Trophoblast cell (in vitro differentiated cells and primary cell): ENCODE measurements at regions not wholly inside any gene's neighbourhood (a gene's known extent, or its start where the extent isn't known, plus 50 kb on each side); places are given as distances from the start of the nearest gene placed in this dataset.

ENCODE experiments used
- DNase-seq, 2 donors: peaks; one replicate each; pipeline ENCODE4 v3.0.0-alpha.2; 2016
- H2AFZ ChIP-seq: 2 replicates; pipeline ENCODE4 v1.6.1; 2013; ENCODE audit warnings: low read length, moderate library complexity, mild to moderate bottlenecking; ENCODE audit not compliant: insufficient read depth, poor library complexity
- H2AK5ac ChIP-seq: 2 replicates; pipeline ENCODE4 v1.6.1; 2013; ENCODE audit warnings: mild to moderate bottlenecking, low read length
- H2BK120ac ChIP-seq: 2 replicates; pipeline ENCODE4 v1.6.1; 2013; ENCODE audit warnings: low read length, mild to moderate bottlenecking, moderate library complexity; ENCODE audit not compliant: insufficient read depth, poor library complexity
- H2BK12ac ChIP-seq: 2 replicates; pipeline ENCODE4 v1.6.1; 2013; ENCODE audit warnings: mild to moderate bottlenecking, low read length, moderate library complexity
- H2BK5ac ChIP-seq: 2 replicates; pipeline ENCODE4 v1.6.1; 2013; ENCODE audit warnings: low read length, low read depth, moderate library complexity, mild to moderate bottlenecking; ENCODE audit not compliant: poor library complexity
- H3K14ac ChIP-seq: 2 replicates; pipeline ENCODE4 v1.6.1; 2013; ENCODE audit warnings: mild to moderate bottlenecking, low read length
- H3K18ac ChIP-seq: 2 replicates; pipeline ENCODE4 v1.6.1; 2013; ENCODE audit warnings: mild to moderate bottlenecking, low read length
- H3K23ac ChIP-seq: 2 replicates; pipeline ENCODE4 v1.6.1; 2013; ENCODE audit warnings: low read length
- H3K27ac ChIP-seq: 2 replicates; pipeline ENCODE4 v1.5.1; 2013; ENCODE audit warnings: low read depth, mild to moderate bottlenecking, inconsistent platforms, low read length, moderate library complexity
- H3K27me3 ChIP-seq: 2 replicates; pipeline ENCODE4 v1.6.1; 2013; ENCODE audit warnings: inconsistent platforms, mild to moderate bottlenecking, low read length, moderate library complexity; ENCODE audit not compliant: insufficient read depth
- H3K36me3 ChIP-seq, 2 experiments: 1 replicate in 1 of 2; 2 replicates in 1 of 2; pipeline ENCODE4 v1.6.1; 2013; ENCODE audit warnings: low read length in 2 of 2, mild to moderate bottlenecking in 2 of 2, moderate library complexity in 1 of 2; ENCODE audit not compliant: insufficient read depth in 2 of 2, control insufficient read depth in 1 of 2
- H3K4ac ChIP-seq: 2 replicates; pipeline ENCODE4 v1.6.1; 2013; ENCODE audit warnings: low read depth, mild to moderate bottlenecking, low read length, moderate library complexity
- H3K4me1 ChIP-seq, 2 experiments: 1 replicate in 1 of 2; 2 replicates in 1 of 2; pipeline ENCODE4 v1.6.1; 2013; ENCODE audit warnings: low read length in 2 of 2, mild to moderate bottlenecking in 2 of 2, moderate library complexity in 1 of 2; ENCODE audit not compliant: insufficient read depth in 2 of 2, control insufficient read depth in 1 of 2
- H3K4me2 ChIP-seq: 2 replicates; pipeline ENCODE4 v1.6.1; 2013; ENCODE audit warnings: inconsistent platforms, mild to moderate bottlenecking, low read length, moderate library complexity
- H3K4me3 ChIP-seq: 2 replicates; pipeline ENCODE4 v1.5.1; 2013; ENCODE audit warnings: mild to moderate bottlenecking, low read depth, low read length, inconsistent platforms
- H3K79me1 ChIP-seq: one replicate; pipeline ENCODE4 v1.6.1; 2013; ENCODE audit warnings: low read length
- H3K79me2 ChIP-seq: 2 replicates; pipeline ENCODE4 v1.6.1; 2013; ENCODE audit warnings: low read length, mild to moderate bottlenecking; ENCODE audit not compliant: control insufficient read depth, insufficient read depth, poor library complexity
- H3K9ac ChIP-seq: 2 replicates; pipeline ENCODE4 v1.6.1; 2013; ENCODE audit warnings: mild to moderate bottlenecking, low read length
- H3K9me3 ChIP-seq: 2 replicates; pipeline ENCODE4 v1.6.1; 2013; ENCODE audit warnings: low read depth, mild to moderate bottlenecking, control low read depth, inconsistent platforms, low read length; ENCODE audit not compliant: insufficient read depth
- H4K12ac ChIP-seq: 2 replicates; pipeline ENCODE4 v1.6.1; 2013; ENCODE audit warnings: low read depth, mild to moderate bottlenecking, low read length, moderate library complexity
- H4K8ac ChIP-seq: 2 replicates; pipeline ENCODE4 v1.6.1; 2013; ENCODE audit warnings: low read depth, mild to moderate bottlenecking, low read length, moderate library complexity
- H4K91ac ChIP-seq: one replicate; pipeline ENCODE4 v1.6.1; 2013; ENCODE audit warnings: low read depth, mild to moderate bottlenecking, low read length, moderate library complexity
- WGBS: extraction: QIAGEN DNeasy Blood & Tissue Kit; methylation state at CpG from one replicate; pipeline ENCODE4 v1.1.7; 2013; ENCODE audit warnings: missing lambda C conversion rate; ENCODE audit not compliant: insufficient read length, insufficient coverage; ENCODE audit errors: extremely low coverage; 5-methylcytosine and 5-hydroxymethylcytosine counted together

DNA sequence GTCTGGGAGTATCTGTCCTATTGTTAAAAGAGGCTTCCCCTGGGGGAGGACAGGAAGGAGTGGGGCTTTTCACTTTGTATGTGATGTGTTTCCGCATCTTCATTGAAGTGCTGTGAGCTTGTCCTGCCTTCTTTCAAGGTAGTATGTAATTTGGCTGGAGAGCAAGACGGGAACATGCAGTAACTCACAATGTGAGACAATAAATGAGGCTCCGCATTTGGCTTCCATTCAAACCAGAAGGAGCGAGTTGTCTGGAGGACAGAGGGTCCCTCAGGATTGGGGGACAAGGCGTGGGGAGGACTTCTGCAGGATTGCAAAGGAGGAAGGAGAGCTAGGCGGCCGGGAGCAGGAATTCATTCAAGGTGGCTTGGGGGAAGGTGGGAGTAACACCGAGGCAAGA is 203.5 kb downstream of the RBFOX3 start:
- H3K18ac ChIP-seq: no peak overlapping the region
- no peak overlapping the region for H3K27ac ChIP-seq

DNA sequence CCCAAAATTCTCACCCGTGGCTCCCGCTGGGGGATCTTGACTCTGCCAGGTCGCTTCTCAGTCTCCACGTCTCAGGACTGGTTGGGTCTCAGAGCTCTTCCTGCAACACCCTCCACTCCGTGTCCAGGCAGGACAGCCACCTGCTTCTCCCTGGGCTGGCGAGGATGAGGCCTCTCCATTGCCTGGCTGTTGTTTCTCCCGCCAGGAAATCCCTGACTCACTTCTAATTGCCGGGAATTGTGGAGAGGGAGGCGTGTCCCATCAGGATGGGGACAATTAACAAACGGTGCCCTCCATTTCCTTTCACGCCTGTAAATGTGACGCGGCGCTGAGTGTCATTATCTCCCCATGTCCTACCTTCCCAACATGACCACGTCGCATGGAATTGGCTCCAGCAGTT is 204.5 kb downstream of the RBFOX3 start:
- Histone ChIP-seq H4K12ac (no peak overlapping the region), H3K18ac (no peak overlapping the region), H3K4me1 (no peaks in the 10 kb centered on the region), H2BK12ac (no peak overlapping the region), H3K9ac (no peak overlapping the region), H2BK120ac (no peak overlapping the region), H3K4me2 (no peak overlapping the region), H3K79me1 (no peaks in the 10 kb centered on the region), H3K36me3 (no peaks in the 10 kb centered on the region), H3K79me2 (no peaks in the 10 kb centered on the region), H4K8ac (no peak overlapping the region), H3K14ac (no peak overlapping the region), H3K4me3 (no peak overlapping the region), H4K91ac (no peak overlapping the region), H3K4ac (no peak overlapping the region), H3K9me3 (peaks cover 1% of the 10 kb centered on the region), H3K27me3 (no peaks in the 10 kb centered on the region), H2AFZ (no peak overlapping the region), H3K27ac (no peak overlapping the region), H3K23ac (no peak overlapping the region), H2AK5ac (no peak overlapping the region), H2BK5ac (no peak overlapping the region)
- DNase-seq: no peak
- no CpG with 5 or more reads among the region's 16 CpGs for WGBS

More for the DNA sequence above, 203.5 kb downstream of the RBFOX3 start:
- H4K12ac ChIP-seq: no peak overlapping the region
- no peaks in the 10 kb centered on the region for H3K27me3 ChIP-seq
- no peak overlapping the region for H3K14ac ChIP-seq
- H3K9me3 ChIP-seq: peaks cover 5% of the 10 kb centered on the region
- H3K79me1 ChIP-seq: no peaks in the 10 kb centered on the region
- no peak overlapping the region for H2AK5ac ChIP-seq
- DNase-seq: no peak
- no peak overlapping the region for H2AFZ ChIP-seq
- H3K4me1 ChIP-seq: no peaks in the 10 kb centered on the region
- H4K91ac ChIP-seq: no peak overlapping the region
- no peaks in the 10 kb centered on the region for H3K36me3 ChIP-seq
- H2BK12ac ChIP-seq: no peak overlapping the region
- H3K4ac ChIP-seq: no peak overlapping the region
- H3K4me2 ChIP-seq: no peak overlapping the region
- WGBS: no CpG with 5 or more reads among the region's 8 CpGs
- no peak overlapping the region for H4K8ac ChIP-seq
- H3K4me3 ChIP-seq: no peak overlapping the region
- no peak overlapping the region for H3K23ac ChIP-seq
- no peaks in the 10 kb centered on the region for H3K79me2 ChIP-seq
- no peak overlapping the region for H2BK120ac ChIP-seq
- H2BK5ac ChIP-seq: no peak overlapping the region
- no peak overlapping the region for H3K9ac ChIP-seq

DNA sequence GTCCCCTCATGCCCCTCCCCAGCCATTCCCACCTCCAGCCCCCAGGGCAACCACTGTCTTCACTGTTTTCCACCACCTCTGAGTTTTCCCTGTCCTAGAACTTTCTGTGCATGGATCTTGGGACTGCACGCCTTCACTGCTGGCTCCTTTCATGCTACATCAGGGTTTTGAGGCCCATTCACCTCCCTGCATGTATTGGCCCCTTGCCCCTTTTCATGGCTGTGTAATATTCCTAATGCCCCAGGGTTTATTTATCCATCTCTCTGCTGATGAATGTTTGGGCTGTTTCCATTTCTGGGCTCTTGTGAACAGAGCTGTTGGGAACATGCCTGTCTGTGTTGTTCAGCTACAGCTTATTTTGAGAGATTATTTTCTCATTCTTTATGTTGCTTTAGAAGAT is 205.0 kb downstream of the RBFOX3 start:
- peaks cover 0 to 1% of the 10 kb centered on the region in 2 experiments for H3K4me1 ChIP-seq
- H3K23ac ChIP-seq: no peak overlapping the region
- H3K9me3 ChIP-seq: no peaks in the 10 kb centered on the region
- H3K14ac ChIP-seq: no peak overlapping the region
- H2AK5ac ChIP-seq: no peak overlapping the region
- no peak overlapping the region for H2BK12ac ChIP-seq
- H3K4ac ChIP-seq: no peak overlapping the region
- DNase-seq: no peak
- no peak overlapping the region for H3K9ac ChIP-seq
- H4K12ac ChIP-seq: no peak overlapping the region
- H3K18ac ChIP-seq: no peak overlapping the region
- H2AFZ ChIP-seq: no peak overlapping the region
- H3K36me3 ChIP-seq: no peaks in the 10 kb centered on the region
- H4K8ac ChIP-seq: no peak overlapping the region
- no peaks in the 10 kb centered on the region for H3K79me2 ChIP-seq
- no peak overlapping the region for H2BK120ac ChIP-seq
- H3K4me2 ChIP-seq: no peak overlapping the region
- no peak overlapping the region for H3K27ac ChIP-seq
- H3K4me3 ChIP-seq: no peak overlapping the region
- no peaks in the 10 kb centered on the region for H3K79me1 ChIP-seq
- no peak overlapping the region for H4K91ac ChIP-seq
- no peaks in the 10 kb centered on the region for H3K27me3 ChIP-seq
- WGBS: no CpG with 5 or more reads among the region's 1 CpG
- H2BK5ac ChIP-seq: no peak overlapping the region

DNA sequence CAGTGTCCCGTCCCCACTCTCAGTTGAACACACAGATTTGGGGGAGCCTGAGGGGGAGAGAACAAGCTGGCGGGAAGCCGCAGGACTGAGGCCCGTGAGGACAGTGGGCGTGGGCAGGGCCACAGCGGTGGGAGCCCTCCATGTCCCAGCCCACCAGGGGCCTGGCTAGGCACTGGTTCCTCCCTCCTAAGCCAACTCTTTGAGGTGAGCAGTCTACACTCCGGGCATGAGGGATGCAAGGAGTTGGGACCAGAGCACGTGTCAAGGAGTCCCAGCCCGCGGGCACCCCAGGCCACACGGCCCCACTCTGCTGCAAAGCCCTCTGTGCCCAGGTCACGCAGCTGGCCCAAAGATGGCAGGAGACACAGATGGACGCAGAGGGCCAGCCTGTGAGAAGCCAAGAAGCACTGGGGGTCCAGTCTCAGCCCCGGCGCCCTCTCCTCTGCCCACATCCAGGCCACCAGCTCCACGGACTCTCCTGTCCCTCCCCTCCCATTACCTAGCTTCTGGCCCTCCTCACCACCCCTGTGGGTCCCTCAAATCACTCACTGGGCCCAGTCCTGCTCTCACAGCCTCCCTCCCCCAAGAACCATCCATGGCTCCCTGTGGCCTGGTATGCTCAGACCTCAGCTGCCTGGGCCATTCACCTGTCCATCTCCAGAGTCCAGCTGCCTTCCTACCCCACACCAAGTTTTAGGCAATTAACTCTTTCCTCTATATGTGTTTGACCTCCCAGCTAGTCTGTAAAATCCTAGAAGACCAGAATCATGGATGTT is 206.5 kb downstream of the RBFOX3 start:
- Histone ChIP-seq H4K12ac (no peak overlapping the region), H3K14ac (no peak overlapping the region), H3K27ac (no peak overlapping the region), H2AK5ac (no peak overlapping the region), H2BK120ac (no peak overlapping the region), H2BK12ac (no peak overlapping the region), H2BK5ac (no peak overlapping the region), H3K4me3 (no peak overlapping the region), H3K9me3 (no peaks in the 10 kb centered on the region), H3K79me2 (no peaks in the 10 kb centered on the region), H4K8ac (no peak overlapping the region), H3K36me3 (no peaks in the 10 kb centered on the region), H2AFZ (no peak overlapping the region), H3K18ac (no peak overlapping the region), H4K91ac (no peak overlapping the region), H3K27me3 (no peaks in the 10 kb centered on the region), H3K9ac (no peak overlapping the region), H3K79me1 (no peaks in the 10 kb centered on the region), H3K4ac (no peak overlapping the region), H3K4me1 (peaks cover 0 to 3% of the 10 kb centered on the region in 2 experiments), H3K23ac (no peak overlapping the region), H3K4me2 (no peak overlapping the region)
- DNase-seq: no peak
- WGBS: no CpG with 5 or more reads among the region's 16 CpGs
